K562 (cell line): ENCODE measurements at regions not wholly inside any gene's neighbourhood (a gene's known extent, or its start where the extent isn't known, plus 50 kb on each side); places are given as distances from the start of the nearest gene placed in this dataset.

ENCODE experiments used
- ATAC-seq: fragments of 200-7000 bp; cut with Tn5 transposase; 3 replicates; pipeline ENCODE4 v1.9.1; 2020; ENCODE audit warnings: moderate library complexity
- BruUV-seq: library from RNA; stranded (reverse); fragments of 400-500 nt; replicated peaks from 2 replicates; lab custom pipeline; 2021; lab: Mats Ljungman, UMichigan
- CTCF ChIA-PET: fragments of 300-600 bp; formaldehyde crosslinking; extraction: SDS; loops from one replicate; lab custom pipeline; 2021; ENCODE audit warnings: low intra/inter-chr PET ratio; lab: Yijun Ruan, JAX
- POLR2A ChIA-PET: fragments of 300-600, 350-650 bp; sonication (Branson Sonifier 250); formaldehyde crosslinking; extraction: SDS; loops from one replicate; lab custom pipeline; 2021; ENCODE audit warnings: antibody characterized with exemption, inconsistent platforms; lab: Yijun Ruan, JAX
- DNase-seq, 4 experiments: peaks; one replicate each; pipeline versions ENCODE4 v3.0.0 to v3.0.0-alpha.2; 2011 to 2018; ENCODE audit warnings: low spot score in 3 of 4, mixed read lengths in 3 of 4; ENCODE audit errors: extremely low read depth in 1 of 4
- FAIRE-seq: peaks from 2 replicates; lab custom pipeline; 2011; peaks lifted over from hg19 to GRCh38; lab: Jason Lieb, UNC
- H2AFZ ChIP-seq: 2 replicates; pipeline ENCODE4 v1.6.0; 2011; ENCODE audit warnings: low read depth, low read length, control low read depth, inconsistent platforms
- H3K27ac ChIP-seq: fragments of 200-600 bp; 3 replicates; pipeline ENCODE4 v1.8.0; 2011; ENCODE audit warnings: low read depth, mild to moderate bottlenecking, control low read depth, inconsistent platforms, low read length, moderate library complexity, mixed read lengths; ENCODE audit errors: extremely low read depth
- H3K27me3 ChIP-seq, 2 experiments: fragments of 300-600 bp in 1 of 2; 2 replicates in 1 of 2; 3 replicates in 1 of 2; pipeline versions ENCODE4 v1.6.0 to v1.8.0; 2011; ENCODE audit warnings: inconsistent platforms in 2 of 2, low read length in 2 of 2, mild to moderate bottlenecking in 1 of 2, mixed read lengths in 1 of 2, moderate library complexity in 1 of 2; ENCODE audit not compliant: control insufficient read depth in 2 of 2, insufficient read depth in 2 of 2
- H3K36me3 ChIP-seq: fragments of 300-600 bp; 3 replicates; pipeline ENCODE4 v1.8.0; 2011; ENCODE audit warnings: mild to moderate bottlenecking, low read length, inconsistent platforms; ENCODE audit not compliant: control insufficient read depth, insufficient read depth
- H3K4me1 ChIP-seq, 2 experiments: fragments of 200-600 bp in 1 of 2; replicated peaks in 1 of 2; 2 replicates in 1 of 2; 3 replicates in 1 of 2; pipeline versions ENCODE4 v1.5.1 to v1.8.0; 2011; ENCODE audit warnings: inconsistent platforms in 2 of 2, low read length in 2 of 2, mild to moderate bottlenecking in 1 of 2, mixed read lengths in 1 of 2, moderate library complexity in 1 of 2; ENCODE audit not compliant: control insufficient read depth in 2 of 2, insufficient read depth in 2 of 2
- H3K4me2 ChIP-seq: 2 replicates; pipeline ENCODE4 v1.6.1; 2011; ENCODE audit warnings: low read length, control low read depth, inconsistent platforms, mixed read lengths; ENCODE audit not compliant: insufficient read depth
- H3K4me3 ChIP-seq: fragments of 200-600 bp; sonication (generic), shearing (Covaris generic); 2 replicates; pipeline ENCODE4 v1.5.1; 2016; ENCODE audit warnings: control low read depth, inconsistent platforms
- H3K79me2 ChIP-seq: fragments of 200-600 bp; 3 replicates; pipeline ENCODE4 v1.8.0; 2011; ENCODE audit warnings: low read length, inconsistent platforms; ENCODE audit not compliant: control insufficient read depth, insufficient read depth
- H3K9ac ChIP-seq, 2 experiments: 2 replicates each; pipeline versions ENCODE4 v1.6.0 to v1.6.1; 2011; ENCODE audit warnings: low read depth in 2 of 2, low read length in 2 of 2, control low read depth in 1 of 2, inconsistent platforms in 1 of 2, mild to moderate bottlenecking in 1 of 2, mixed read lengths in 1 of 2; ENCODE audit not compliant: insufficient read depth in 1 of 2
- H3K9me1 ChIP-seq: one replicate; pipeline ENCODE4 v1.6.0; 2011; ENCODE audit warnings: inconsistent platforms, mild to moderate bottlenecking, low read length, moderate library complexity; ENCODE audit not compliant: control insufficient read depth, insufficient read depth
- H3K9me3 ChIP-seq: replicated peaks from 2 replicates; pipeline ENCODE4 v1.5.1; 2011; ENCODE audit warnings: low read depth, low read length, inconsistent platforms; ENCODE audit not compliant: control insufficient read depth, insufficient read depth
- H4K20me1 ChIP-seq: replicated peaks from 2 replicates; pipeline ENCODE4 v1.6.1; 2011; ENCODE audit warnings: low read length, inconsistent platforms, mixed read lengths; ENCODE audit not compliant: control insufficient read depth, insufficient read depth
- GTF2B ChIP-seq: IDR thresholded peaks from 2 replicates; pipeline ENCODE4 v1.6.1; 2011; ENCODE audit not compliant: insufficient read length; ENCODE audit errors: extremely low read depth
- RUNX1 ChIP-seq: sonication (generic); IDR thresholded peaks from 2 replicates; pipeline ENCODE4 v1.6.1; 2016; ENCODE audit warnings: antibody characterized with exemption, low read depth
- ZNF316 ChIP-seq: fragments of 450-650 bp; IDR thresholded peaks from 2 replicates; pipeline ENCODE4 v1.6.1; 2016
- ZNF324 ChIP-seq: fragments of 250-450 bp; sonication (Bioruptor Pico); IDR thresholded peaks from 2 replicates; pipeline ENCODE4 v1.4.0; 2020; ENCODE audit warnings: mild to moderate bottlenecking
- WGBS: fragments of 100-300 bp; shearing (Covaris generic); methylation state at CpG from one replicate; pipeline ENCODE4 v1.1.6; 2016; ENCODE audit warnings: low coverage, mixed read lengths; ENCODE audit not compliant: insufficient coverage; ENCODE audit errors: missing lambda C conversion rate; 5-methylcytosine and 5-hydroxymethylcytosine counted together
- in situ Hi-C: fragments of 300-500 bp; cut with MboI; formaldehyde crosslinking; loops from 4 replicates; pipeline ENCODE4 v1.15.0; 2018; ENCODE audit warnings: inconsistent platforms, mixed read lengths
- intact Hi-C: fragments of 100-400 bp; cut with micrococcal nuclease; formaldehyde crosslinking; loops from 2 replicates; pipeline ENCODE4 v1.14.2; 2022

- H3K36me3 ChIP-seq = no peaks in the 10 kb centered on the region
- no peaks in the 10 kb centered on the region for H3K9me3 ChIP-seq
- CTCF ChIA-PET = no interaction called here
- WGBS = 0% methylated on average over 1 of the region's 1 CpG
- in situ Hi-C loops = no loop called here
- no peak for DNase-seq
- TF ChIP-seq ZNF316 (peak; percentile 41), GTF2B (no peak)
- TF ChIP-seq, all 486 proteins: peak for 1
- Histone ChIP-seq H2AFZ (no peak overlapping the region), H3K4me2 (no peak overlapping the region), H3K4me3 (no peak overlapping the region), H3K79me2 (no peaks in the 10 kb centered on the region), H3K9ac (no peak overlapping the region), H3K27me3 (no peaks in the 10 kb centered on the region), H4K20me1 (no peaks in the 10 kb centered on the region), H3K4me1 (no peaks in the 10 kb centered on the region), H3K27ac (no peak overlapping the region), H3K9me1 (no peaks in the 10 kb centered on the region)
- POLR2A ChIA-PET = no interaction called here
- FAIRE-seq (peak; percentile 42), ATAC-seq (no peak)
- intact Hi-C loops = no loop called here
- no TSS peak for BruUV-seq
These were observed 59.0 kb upstream of the ST6GALNAC3 start for GRCh38 chr1:76015478-76016103.

- ATAC-seq = no peak
- H3K9me1 ChIP-seq = no peaks in the 10 kb centered on the region
- H3K9ac ChIP-seq = no peak overlapping the region
- no peaks in the 10 kb centered on the region for H4K20me1 ChIP-seq
- H3K4me3 ChIP-seq = no peak overlapping the region
- TF ChIP-seq RUNX1 = no peak
- TF ChIP-seq ZNF324 = no peak
- TF ChIP-seq, all 486 proteins: peak for 0
- Histone ChIP-seq H3K27me3 (no peaks in the 10 kb centered on the region), H3K27ac (no peak overlapping the region), H3K4me2 (no peak overlapping the region), H3K9me3 (no peaks in the 10 kb centered on the region), H2AFZ (no peak overlapping the region), H3K36me3 (no peaks in the 10 kb centered on the region), H3K4me1 (no peaks in the 10 kb centered on the region), H3K79me2 (no peaks in the 10 kb centered on the region)
- no peak for FAIRE-seq
- ChIA-PET POLR2A (no interaction called here), CTCF (no interaction called here)
- intact Hi-C loops (no loop called here), in situ Hi-C loops (no loop called here)
- WGBS = 0% methylated on average over 2 of the region's 2 CpGs
- no TSS peak for BruUV-seq
- no peak for DNase-seq
These were observed 56.5 kb upstream of the ST6GALNAC3 start for GRCh38 chr1:76018045-76018444.
